ENCODE measurements at regions not wholly inside any gene's neighbourhood (a gene's known extent, or its start where the extent isn't known, plus 50 kb on each side); places are given as distances from the start of the nearest gene placed in this dataset.
A peak's percentile ranks its signal among the peaks of the same experiment; 100 is the strongest.

DNA sequence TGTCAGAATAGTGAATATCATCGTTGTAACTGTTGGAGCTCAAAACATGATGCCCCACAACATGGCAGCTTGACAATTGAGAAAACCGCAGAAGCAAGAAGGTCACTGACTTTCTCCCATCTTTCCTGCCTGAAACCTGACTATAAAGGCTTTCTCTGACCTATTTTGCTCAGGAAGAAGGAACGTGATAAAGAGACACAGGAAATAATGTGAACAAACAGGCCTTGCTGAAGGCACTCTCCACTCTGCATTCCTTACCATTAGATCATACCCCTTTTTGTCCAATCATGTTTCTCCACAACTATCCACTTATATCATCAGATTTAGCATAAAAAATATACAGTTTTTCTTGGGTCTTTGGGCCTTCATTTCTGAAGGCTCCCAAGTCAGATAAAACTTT lies 916.8 kb downstream of the METTL15 start:
- no peak for DNase-seq

DNA sequence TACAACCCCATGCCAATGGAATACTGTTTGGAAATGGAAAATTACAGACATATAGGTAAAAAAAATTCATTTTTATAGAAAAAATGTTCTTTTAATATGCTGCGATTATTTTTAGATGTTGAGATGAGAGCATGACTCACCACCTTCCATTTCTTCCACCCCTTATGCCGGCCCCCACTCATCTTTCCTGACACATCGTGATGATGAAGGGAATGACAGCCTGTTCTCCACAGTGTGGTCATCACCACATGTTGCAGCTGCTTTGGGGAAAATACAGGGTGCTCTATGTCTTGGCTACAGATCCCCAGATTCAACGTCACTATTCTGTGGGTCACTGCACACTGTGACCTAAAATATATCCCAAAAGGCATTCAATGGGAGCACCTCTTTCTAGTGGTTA lies 916.2 kb downstream of the METTL15 start:
- DNase-seq: no peak

- DNase-seq: no peak
These were observed 915.6 kb downstream of the METTL15 start for GRCh38 chr11:29023761-29024160.

DNA sequence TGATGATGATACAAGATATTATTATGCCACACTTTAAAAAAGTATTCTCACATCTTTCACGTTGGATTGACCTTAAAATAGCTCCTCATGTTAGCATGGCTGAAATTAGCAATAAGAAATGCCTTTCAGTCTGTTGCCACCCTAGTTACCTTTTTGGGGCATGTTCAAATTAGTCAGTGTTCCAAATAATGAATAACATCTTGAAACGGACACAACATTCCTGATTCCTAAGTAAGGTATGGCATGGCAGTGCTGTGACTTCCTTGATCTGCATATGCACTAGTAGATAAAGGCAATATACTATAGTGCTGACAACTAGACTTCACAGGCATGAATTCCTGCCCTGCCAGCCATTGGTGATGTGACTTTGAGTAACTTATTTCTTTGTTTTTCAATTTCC lies 914.5 kb downstream of the METTL15 start:
- DNase-seq: no peak

DNA sequence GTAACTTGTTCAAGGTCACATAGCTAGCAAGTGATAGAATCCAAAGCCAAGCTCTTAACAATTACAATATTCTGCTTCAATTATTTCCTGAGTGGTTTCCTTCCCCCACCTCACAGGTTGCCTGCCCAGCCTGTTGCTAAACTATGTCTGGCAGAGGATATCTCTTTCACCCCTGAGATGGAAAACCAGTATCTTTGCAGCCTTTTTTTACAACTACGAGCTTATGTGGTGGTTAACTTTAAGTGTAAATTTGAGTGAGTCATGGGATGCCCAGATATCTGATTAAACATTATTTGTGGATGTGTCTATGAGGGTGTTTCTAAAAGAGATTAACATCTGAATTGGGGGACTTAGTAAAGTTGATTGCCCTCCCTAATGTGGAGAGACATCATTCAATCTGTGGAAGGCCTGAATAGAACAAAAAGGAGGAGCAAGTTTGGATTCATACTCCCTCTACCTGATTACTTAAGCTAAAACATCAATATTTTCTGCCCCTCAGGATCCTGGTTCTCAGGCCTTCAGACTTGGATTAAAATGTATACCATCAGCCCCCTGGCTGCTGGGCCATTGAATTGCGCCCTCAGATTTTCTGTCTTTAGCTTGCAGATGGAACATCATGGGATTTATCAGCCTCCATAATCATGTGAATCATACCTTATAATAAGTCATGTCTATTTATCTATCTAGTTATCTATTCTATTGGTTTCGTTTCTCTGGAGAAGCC lies 911.9 kb downstream of the METTL15 start:
- DNase-seq: no peak

GRCh38 chr11:29018631-29019030 lies 910.4 kb downstream of the METTL15 start:
- no peak for DNase-seq

GRCh38 chr11:29017941-29018340 lies 909.8 kb downstream of the METTL15 start:
- no peak for DNase-seq

GRCh38 chr11:29012507-29012906 lies 904.3 kb downstream of the METTL15 start:
- DNase-seq: no peak

DNA sequence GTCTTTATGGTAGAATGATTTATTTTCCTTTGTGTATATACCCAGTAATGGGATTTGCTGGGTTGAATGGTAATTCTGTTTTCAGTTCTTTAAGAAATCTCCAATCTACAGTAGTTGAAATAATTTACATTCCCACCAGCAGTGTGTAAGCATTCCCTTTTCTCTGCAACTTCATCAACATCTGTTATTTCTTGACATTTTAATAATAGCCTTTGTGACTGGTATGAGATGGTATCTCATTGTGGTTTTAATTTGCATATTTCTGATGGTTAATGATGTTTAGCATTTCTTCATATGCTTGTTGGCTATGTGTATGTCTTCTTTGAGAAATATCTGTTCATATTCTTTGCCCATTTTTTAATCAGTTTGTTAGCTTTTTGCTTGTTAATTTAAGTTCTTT lies 901.2 kb downstream of the METTL15 start:
- DNase-seq: no peak

DNA sequence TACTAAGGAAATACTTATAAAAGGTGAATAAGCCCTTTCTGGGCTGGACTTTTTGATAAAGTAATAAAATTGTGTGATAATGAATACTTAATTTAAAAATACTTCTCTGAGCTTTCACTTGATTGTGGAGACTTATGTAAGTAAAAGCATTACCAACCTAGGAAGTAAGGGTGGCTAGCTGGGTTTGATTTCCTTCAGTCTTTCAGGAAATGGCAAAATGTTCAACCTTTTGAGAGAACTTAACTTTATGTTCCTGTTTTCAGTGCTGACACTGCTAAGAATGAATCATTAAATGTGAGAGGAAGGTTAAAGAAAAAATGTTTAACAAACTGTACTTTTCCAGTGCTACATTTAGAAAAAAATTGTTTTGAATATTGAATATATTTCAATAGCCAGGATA lies 900.3 kb downstream of the METTL15 start:
- no peak for DNase-seq

GRCh38 chr11:29006668-29007067 lies 898.5 kb downstream of the METTL15 start:
- no peak for DNase-seq

- no peak for DNase-seq
These were observed 897.3 kb downstream of the METTL15 start for GRCh38 chr11:29005401-29005980.

DNA sequence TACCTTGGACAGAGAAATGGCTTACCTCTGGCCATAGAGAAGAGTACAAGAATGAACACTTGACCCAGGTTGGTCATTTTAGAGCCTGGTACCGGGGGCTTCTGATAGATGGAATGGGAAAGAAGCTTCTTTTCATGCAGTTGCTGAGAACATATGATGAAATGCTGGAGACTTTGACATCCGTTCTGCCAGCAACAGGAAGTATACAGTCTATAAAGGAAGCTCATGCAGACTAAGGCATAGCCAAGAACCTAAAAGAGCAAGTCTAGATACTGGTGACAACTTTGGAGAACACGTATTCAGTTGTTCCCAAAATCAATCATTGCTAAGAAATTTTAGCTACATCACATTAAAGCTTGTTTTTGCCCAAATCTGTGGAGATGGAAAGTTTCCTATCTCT lies 894.6 kb downstream of the METTL15 start:
- no peak for DNase-seq

DNA sequence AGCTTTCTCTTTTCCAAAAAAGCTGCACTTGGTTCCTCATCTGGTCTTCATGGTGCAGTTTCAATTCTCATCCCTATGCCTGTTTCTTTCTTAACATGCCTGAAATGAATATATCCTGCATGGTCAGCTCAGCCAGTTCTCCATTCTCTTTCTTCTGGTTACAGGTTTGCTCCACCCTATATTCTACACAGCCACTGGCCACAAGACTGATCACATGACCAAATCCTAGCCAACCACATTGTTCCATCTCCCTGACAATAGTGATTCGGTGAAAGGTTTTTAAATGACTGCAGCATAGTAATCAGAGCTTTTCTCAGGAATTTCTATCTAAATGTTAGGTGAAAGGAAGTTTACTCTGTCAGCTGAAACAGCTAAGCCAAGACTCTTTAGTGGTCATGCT lies 891.4 kb downstream of the METTL15 start:
- DNase-seq: no peak

- no peak for DNase-seq
These were observed 884.8 kb downstream of the METTL15 start for GRCh38 chr11:28992996-28993395.

DNA sequence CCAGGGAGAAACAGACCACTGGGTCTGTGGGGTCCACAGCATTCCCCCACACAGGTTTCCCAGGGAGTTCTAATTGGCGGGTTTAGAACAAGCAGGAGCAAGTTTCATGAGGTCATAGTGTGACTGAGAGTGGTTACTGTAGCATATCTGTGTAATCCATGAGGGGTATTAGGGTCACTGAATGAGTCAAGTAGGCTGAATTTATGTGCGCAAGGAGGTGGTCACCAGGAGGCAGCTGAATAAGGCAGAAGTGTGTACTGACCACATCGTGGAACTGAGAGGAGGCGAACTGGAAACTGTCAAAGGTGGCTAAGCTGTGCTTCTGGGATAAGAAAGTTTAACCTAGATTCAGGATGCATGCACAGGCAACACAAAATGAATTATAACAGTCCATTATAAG lies 876.0 kb downstream of the METTL15 start:
- no peak for DNase-seq

DNA sequence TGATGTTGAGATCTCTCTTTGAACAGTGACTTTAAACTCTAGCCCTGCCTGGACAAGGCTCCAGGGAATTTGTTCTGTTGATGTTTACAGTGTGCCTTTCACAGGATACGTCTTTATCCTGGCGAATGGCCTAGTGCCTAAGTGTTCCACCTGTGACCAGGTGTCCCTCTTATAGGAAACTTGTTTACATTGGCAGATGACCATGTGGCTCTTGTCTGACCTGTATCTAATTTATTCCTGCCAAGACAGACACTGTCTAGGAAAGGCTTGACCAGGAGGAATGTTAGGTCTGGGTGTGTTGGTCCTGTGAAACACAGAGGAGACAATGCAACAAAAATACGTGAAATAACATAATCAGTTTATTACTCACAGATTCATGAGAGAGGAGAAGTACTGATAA lies 875.6 kb downstream of the METTL15 start:
- peak; percentile 83 for DNase-seq

DNA sequence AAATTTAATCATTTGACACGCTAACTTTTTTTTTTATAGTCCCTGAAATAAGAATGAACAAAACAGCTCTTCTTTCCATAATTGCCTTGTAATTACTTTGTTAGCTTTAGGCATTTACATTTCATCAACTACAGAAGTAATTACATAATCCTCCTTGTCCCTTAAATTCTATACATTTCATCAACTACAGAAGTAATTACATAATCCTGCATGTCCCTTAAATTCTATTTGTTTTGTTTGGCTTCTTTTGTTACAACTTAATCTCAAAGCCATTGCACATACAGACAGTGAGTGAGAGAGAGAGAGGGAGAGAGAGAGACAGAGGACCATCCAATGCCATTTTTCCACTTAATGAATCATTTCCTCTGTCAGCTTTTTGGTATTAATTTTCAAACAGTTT lies 873.2 kb downstream of the METTL15 start:
- no peak for DNase-seq

DNA sequence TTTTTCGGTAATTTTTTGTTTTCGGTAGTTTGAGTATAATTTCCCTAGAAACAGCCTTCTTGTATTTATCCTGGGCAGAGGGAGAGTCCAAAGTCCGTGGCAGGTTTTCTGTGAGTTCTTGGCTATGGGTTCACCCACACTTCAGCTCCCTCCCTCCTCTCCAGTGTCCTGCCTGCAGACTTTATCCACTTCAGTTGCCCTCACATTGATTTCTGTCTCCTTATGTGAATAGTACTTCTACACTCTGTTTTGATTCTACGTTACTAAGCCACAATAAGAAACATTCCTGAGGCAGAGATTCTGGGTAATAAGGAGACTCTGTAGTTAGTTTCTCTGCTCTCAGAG lies 868.6 kb downstream of the METTL15 start:
- DNase-seq: no peak

- no peak for DNase-seq
These were observed 868.0 kb downstream of the METTL15 start for GRCh38 chr11:28976012-28976800.

GRCh38 chr11:28969832-28970231 lies 861.6 kb downstream of the METTL15 start:
- DNase-seq: no peak

GRCh38 chr11:28966951-28967350 lies 858.8 kb downstream of the METTL15 start:
- no peak for DNase-seq

DNA sequence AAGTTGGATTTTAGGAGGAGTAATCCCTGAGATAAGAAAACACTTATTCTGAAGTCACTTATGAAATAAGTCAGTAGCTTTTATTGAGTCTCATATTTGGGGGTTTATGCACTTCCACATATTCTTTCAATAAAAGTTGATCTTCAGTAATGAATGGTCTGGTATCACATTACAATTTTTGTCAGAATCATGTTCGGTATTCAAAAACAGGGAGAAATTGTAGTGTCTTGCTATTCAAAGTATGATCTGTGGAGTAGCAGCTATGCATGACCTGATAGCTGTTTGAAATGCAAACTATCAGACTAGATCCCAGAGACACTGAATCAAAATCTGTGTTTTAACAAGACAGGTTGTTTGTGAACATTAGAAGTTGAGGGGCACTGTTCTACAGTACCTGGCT lies 857.6 kb downstream of the METTL15 start:
- DNase-seq: no peak

GRCh38 chr11:28964811-28965210 lies 856.6 kb downstream of the METTL15 start:
- DNase-seq: no peak

Measured in NCI-H2029 (cell line).